ENCODE measurements at regions not wholly inside any gene's neighbourhood (a gene's known extent, or its start where the extent isn't known, plus 50 kb on each side); places are given as distances from the start of the nearest gene placed in this dataset.

GRCh38 chr12:93101367-93101766 is 172.3 kb upstream of the EEA1 start:
- intact Hi-C loops (cut with micrococcal nuclease) = no loop called here

GRCh38 chr12:93102312-93102711 is 173.2 kb upstream of the EEA1 start:
- intact Hi-C loops (cut with micrococcal nuclease) = no loop called here

- intact Hi-C loops (cut with micrococcal nuclease) = no loop called here
Observed at GRCh38 chr12:93102744-93103143, 173.6 kb upstream of the EEA1 start.

GRCh38 chr12:93103154-93103553 is 174.1 kb upstream of the EEA1 start:
- intact Hi-C loops (cut with micrococcal nuclease) = no loop called here

- intact Hi-C loops (cut with micrococcal nuclease) = no loop called here
Observed at GRCh38 chr12:93104535-93104934, 175.4 kb upstream of the EEA1 start.

GRCh38 chr12:93106910-93107309 is 177.8 kb upstream of the EEA1 start:
- intact Hi-C loops (cut with micrococcal nuclease) = no loop called here

- intact Hi-C loops (cut with micrococcal nuclease) = no loop called here
Observed at GRCh38 chr12:93107514-93108312, 178.6 kb upstream of the EEA1 start.

GRCh38 chr12:93108985-93109384 is 179.9 kb upstream of the EEA1 start:
- intact Hi-C loops (cut with micrococcal nuclease) = no loop called here

GRCh38 chr12:93109551-93110203 is 180.6 kb upstream of the EEA1 start:
- intact Hi-C loops (cut with micrococcal nuclease) = no loop called here

- intact Hi-C loops (cut with micrococcal nuclease) = no loop called here
Observed at GRCh38 chr12:93111773-93112172, 182.7 kb upstream of the EEA1 start.

GRCh38 chr12:93113317-93114006 is 184.4 kb upstream of the EEA1 start:
- intact Hi-C loops (cut with micrococcal nuclease) = no loop called here

- intact Hi-C loops (cut with micrococcal nuclease) = no loop called here
Observed at GRCh38 chr12:93115198-93115601, 186.1 kb upstream of the EEA1 start.

GRCh38 chr12:93115646-93116045 is 186.6 kb upstream of the EEA1 start:
- intact Hi-C loops (cut with micrococcal nuclease) = no loop called here

GRCh38 chr12:93116632-93117031 is 187.5 kb upstream of the EEA1 start:
- intact Hi-C loops (cut with micrococcal nuclease) = no loop called here

- intact Hi-C loops (cut with micrococcal nuclease) = no loop called here
Observed at GRCh38 chr12:93121729-93122488, 192.8 kb upstream of the EEA1 start.

- intact Hi-C loops (cut with micrococcal nuclease) = no loop called here
Observed at GRCh38 chr12:93122569-93123091, 193.5 kb upstream of the EEA1 start.

- intact Hi-C loops (cut with micrococcal nuclease) = no loop called here
Observed at GRCh38 chr12:93125126-93125525, 196.0 kb upstream of the EEA1 start.

- intact Hi-C loops (cut with micrococcal nuclease) = no loop called here
Observed at GRCh38 chr12:93126069-93126474, 197.0 kb upstream of the EEA1 start.

- intact Hi-C loops (cut with micrococcal nuclease) = no loop called here
Observed at GRCh38 chr12:93127107-93127560, 198.0 kb upstream of the EEA1 start.

GRCh38 chr12:93127582-93128331 is 198.7 kb upstream of the EEA1 start:
- intact Hi-C loops (cut with micrococcal nuclease) = no loop called here

- intact Hi-C loops (cut with micrococcal nuclease) = no loop called here
Observed at GRCh38 chr12:93128332-93128707, 199.2 kb upstream of the EEA1 start.

Measured in T-helper 2 cell treated with Interferon-gamma antibody and Interleukin-4, amounts not matched to agents 100 ng/mL and 5 ng/mL, for 36 hours (primary cell).